HG03097 (cell line): ENCODE measurements at regions not wholly inside any gene's neighbourhood (a gene's known extent, or its start where the extent isn't known, plus 50 kb on each side); places are given as distances from the start of the nearest gene placed in this dataset.
"Not testable (repeated sequence)": the region's sequence is repeated elsewhere in the genome, so short reads cannot be mapped to it uniquely, and the experiment has no call there.

Experiments
- ATAC-seq: cut with Tn5 transposase; IDR thresholded peaks from one replicate; pipeline ENCODE4 v1.9.1; 2021; ENCODE audit not compliant: unreplicated experiment, low FRiP score

DNA sequence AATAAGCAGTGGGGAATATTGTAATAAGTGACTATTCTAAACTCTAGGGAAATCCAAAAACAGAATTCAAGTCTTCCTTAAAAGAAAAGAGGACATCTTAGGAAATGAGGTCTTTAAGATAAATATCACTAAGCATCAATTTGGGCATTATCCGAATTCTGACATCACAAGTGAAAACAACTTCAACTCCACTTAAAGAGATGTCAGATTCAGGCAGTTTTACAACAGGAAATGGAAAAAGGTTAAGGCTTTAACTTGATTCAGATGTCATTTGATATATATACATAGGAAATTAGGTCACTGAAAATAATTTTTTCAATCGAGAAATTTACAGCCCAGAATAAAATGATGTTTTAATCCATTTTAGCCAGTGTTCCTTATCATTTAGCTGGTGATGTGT lies 435.4 kb downstream of the SETD4 start:
- no peak for ATAC-seq

DNA sequence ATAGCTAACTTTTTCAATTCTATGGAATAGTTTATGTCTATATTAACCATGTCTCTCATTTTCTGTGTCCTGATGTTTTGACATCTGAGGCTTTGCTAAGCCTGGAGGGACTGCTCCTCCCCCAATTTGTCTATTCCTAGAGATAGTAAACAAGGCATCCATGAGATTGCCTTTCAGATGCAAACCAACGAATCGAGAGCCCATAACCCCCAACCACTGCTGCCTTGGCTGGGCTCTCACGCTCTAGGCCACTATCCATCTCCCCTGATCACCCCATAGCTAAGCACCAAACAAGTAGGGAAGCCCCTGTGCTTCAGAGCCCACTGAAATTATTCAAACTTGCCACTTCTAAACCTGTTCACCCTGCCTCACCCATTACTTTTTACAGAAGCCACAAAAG lies 437.7 kb downstream of the SETD4 start:
- no peak for ATAC-seq

GRCh38 chr21:35619184-35619583 lies 441.1 kb downstream of the SETD4 start:
- ATAC-seq, result no peak

- no peak for ATAC-seq
Measured at GRCh38 chr21:35617491-35617890, 442.8 kb downstream of the SETD4 start.

- no peak for ATAC-seq
Measured at GRCh38 chr21:35616090-35616489, 444.2 kb downstream of the SETD4 start.

- no peak for ATAC-seq
Measured at GRCh38 chr21:35615325-35615724, 445.0 kb downstream of the SETD4 start.

DNA sequence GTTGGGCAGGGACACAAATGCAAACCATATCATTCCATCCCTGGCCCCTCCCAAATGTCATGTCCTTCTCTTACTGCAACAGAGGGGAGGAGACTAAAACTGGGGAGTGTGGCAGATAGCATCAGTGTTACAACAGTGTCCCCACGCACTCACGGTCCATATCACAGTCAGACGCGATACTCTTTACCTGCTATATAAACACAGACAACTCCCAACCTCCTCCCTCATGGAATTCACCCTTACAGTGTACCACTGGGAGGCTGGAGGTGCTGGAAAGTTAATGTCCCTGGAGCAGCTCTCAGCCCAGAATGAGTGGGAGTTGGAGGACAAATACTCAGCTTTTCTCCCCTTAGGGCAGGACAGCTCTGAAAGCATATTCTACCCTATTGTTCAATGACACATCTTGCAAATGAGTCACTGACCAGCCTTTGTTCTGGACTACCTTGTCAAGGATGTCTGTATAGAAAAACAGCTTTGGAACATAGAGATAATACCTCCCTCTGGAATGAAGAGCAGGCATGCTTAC lies 445.9 kb downstream of the SETD4 start:
- no peak for ATAC-seq

GRCh38 chr21:35611708-35612132 lies 448.6 kb downstream of the SETD4 start:
- ATAC-seq, result no peak

GRCh38 chr21:35609263-35609662 lies 451.1 kb downstream of the SETD4 start:
- no peak for ATAC-seq

DNA sequence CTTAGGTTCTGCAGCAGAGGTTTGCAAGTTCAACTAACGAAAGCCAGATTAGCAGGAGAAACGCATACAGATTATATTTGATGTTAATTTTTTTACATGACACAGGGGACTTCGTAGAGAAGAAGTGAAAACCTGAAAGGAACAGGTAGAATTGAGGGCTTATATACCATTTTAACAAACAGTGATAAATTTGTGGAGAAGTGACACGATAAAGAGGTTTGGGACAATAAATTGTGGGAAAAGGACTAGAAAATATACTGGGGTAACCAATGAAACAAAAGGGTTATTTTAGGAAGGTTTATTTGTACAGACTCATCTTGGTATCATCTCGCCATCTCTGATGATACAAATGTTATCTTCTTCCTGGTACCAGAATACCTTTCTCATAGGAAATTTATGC lies 452.9 kb downstream of the SETD4 start:
- no peak for ATAC-seq

- ATAC-seq, result no peak
Measured at GRCh38 chr21:35606578-35606977, 453.7 kb downstream of the SETD4 start.

- no peak for ATAC-seq
Measured at GRCh38 chr21:35606146-35606545, 454.2 kb downstream of the SETD4 start.

DNA sequence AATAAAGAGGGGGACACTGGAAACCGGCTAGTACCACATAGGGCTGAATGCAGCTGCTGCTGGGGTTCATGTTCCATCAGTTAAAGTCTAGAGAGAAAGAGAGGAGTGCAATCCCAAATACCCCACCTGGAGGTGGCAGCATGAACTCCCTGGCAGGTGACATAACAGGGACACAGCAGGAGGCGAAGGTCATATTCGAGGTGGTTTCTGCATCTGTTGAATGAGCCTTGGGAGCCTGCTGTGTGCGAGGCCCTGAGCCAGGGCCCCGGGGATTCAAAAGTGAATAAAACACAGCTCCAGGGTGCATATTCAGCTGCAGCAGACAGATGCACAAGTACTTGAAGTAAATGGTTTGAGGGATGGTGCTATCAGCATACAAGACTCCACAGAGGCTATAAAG lies 456.8 kb downstream of the SETD4 start:
- no peak for ATAC-seq

- ATAC-seq, result no peak
Measured at GRCh38 chr21:35602811-35603362, 457.4 kb downstream of the SETD4 start.

DNA sequence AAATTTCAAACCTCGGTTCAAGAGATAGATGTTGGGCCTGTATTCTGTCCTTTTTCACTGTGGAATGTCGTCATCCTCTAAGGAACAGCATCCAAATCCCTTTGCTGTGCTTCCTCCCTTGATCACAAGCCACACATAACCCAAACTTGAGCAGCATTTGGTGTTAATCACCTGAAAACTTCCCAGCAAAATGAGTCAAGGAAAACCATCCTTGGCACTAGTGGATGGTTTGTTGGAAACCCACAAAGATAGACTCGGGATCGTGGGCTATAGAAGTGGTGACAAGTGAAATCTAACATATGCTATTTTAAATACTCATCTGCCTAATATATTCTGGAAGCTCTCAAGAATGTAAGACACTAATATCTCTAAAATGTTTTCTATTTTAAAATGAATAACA lies 459.1 kb downstream of the SETD4 start:
- ATAC-seq, result no peak

DNA sequence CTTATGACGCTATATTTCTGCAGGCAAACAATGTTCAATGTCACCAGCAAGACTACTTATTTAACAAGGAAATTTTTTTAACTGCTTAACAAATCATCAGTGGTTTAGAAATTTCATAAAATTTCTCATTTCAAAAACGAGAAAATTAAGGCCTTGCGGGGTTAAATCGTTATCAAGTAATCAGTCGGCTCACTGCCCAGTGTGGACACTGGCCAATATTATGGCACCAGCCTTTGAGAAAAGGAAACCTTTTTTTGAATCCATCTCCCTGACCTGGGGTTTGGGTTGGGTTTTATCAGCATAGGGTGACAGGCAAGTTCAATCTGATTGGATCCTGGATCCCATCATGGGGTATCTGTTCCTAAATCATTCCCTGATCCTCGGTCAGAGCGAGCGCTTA lies 461.2 kb downstream of the SETD4 start:
- ATAC-seq, result no peak

- no peak for ATAC-seq
Measured at GRCh38 chr21:35597750-35598339, 462.5 kb downstream of the SETD4 start.

- no peak for ATAC-seq
Measured at GRCh38 chr21:35594905-35595304, 465.4 kb downstream of the SETD4 start.

DNA sequence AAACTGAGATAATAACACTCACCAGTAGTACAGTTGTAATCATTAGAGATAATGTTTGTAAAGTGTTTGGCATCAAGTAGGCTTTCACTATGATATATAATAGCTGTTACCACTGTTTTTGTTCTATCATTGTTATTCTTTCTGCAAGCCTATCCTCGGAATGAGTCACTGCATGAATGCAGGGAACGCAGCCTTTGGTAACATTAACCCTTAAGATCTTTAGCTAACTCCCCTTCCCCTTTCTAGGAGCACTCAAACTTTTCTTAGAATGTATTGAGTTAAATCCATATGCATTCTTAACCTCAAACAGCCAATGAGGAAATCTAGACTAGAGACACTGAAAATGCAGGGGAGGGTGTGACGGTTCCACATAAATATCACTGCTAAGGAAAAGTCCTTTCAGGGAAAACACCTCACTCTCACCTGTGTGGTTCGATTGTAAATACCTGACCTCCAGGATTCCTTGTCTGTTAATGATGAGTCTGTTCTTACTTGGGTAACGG lies 467.3 kb downstream of the SETD4 start:
- ATAC-seq, result no peak

GRCh38 chr21:35590284-35590683 lies 470.0 kb downstream of the SETD4 start:
- ATAC-seq, result not testable (repeated sequence)

DNA sequence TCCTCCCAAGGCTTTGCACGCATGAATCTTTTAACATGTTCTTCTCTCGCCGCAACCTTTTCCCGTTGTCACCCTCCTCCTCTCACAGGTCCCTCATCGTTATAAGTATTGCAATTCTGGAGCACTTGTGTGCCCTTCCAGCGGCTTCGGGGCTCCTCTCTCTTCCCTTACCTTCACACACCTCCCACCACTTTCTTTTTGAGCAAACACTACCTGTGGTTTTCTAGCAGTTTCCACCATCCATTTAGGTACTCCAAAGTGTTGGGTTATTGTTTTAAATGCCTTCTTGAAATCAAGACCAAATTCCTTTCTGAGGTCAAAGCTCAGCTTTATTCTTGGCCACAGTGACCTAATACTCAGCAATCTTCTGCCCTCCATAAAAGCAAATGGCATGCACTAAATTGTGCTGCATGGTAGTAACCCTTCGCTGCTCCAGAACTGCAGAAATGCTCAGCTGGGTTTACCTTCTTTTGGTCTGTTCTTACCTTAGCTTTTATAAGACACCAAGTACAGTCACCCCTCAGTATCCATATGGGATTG lies 472.4 kb downstream of the SETD4 start:
- no peak for ATAC-seq

DNA sequence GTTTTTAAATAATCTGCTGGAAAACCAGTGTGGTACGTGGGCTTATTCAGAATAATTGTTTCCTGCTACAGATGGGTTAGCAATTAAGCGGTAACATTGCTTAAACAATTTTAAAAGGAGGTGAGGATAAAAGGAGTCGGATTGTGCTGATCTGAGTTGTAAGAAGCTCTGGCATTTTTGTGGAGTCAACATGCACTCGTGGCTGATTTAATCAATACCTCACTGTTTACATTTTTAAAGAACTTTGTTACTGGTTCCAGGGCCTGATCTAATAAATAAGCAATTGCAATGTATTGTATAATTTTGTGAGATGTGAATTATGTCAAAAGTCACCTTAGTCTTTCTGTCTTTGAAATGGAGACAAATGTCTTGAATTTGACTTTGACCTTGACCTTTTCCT lies 474.0 kb downstream of the SETD4 start:
- ATAC-seq, result no peak
